H9 (cell line): ENCODE measurements at regions not wholly inside any gene's neighbourhood (a gene's known extent, or its start where the extent isn't known, plus 50 kb on each side); places are given as distances from the start of the nearest gene placed in this dataset.

ENCODE experiments used
- DNase-seq: peaks from one replicate; pipeline ENCODE4 v3.0.0-alpha.2; 2017
- H2AFZ ChIP-seq: one replicate; pipeline ENCODE4 v1.6.1; 2013; ENCODE audit warnings: mild to moderate bottlenecking, low read length, control low read depth, moderate library complexity
- H2AK5ac ChIP-seq: 2 replicates; pipeline ENCODE4 v1.6.1; 2013; ENCODE audit warnings: low read length, control low read depth, mixed read lengths; ENCODE audit not compliant: insufficient read length
- H2BK120ac ChIP-seq: one replicate; pipeline ENCODE4 v1.6.1; 2013; ENCODE audit warnings: low read depth, mild to moderate bottlenecking, low read length, control low read depth, inconsistent platforms; ENCODE audit not compliant: poor library complexity, severe bottlenecking
- H2BK12ac ChIP-seq: 2 replicates; pipeline ENCODE4 v1.6.1; 2013; ENCODE audit warnings: low read length, control low read depth, mixed read lengths, low read depth; ENCODE audit not compliant: insufficient read length
- H2BK15ac ChIP-seq: 2 replicates; pipeline ENCODE4 v1.6.1; 2013; ENCODE audit warnings: low read depth, low read length, control low read depth
- H2BK20ac ChIP-seq: one replicate; pipeline ENCODE4 v1.6.1; 2013; ENCODE audit warnings: low read depth, mild to moderate bottlenecking, low read length, control low read depth, inconsistent platforms; ENCODE audit not compliant: poor library complexity, severe bottlenecking
- H2BK5ac ChIP-seq: 2 replicates; pipeline ENCODE4 v1.6.1; 2013; ENCODE audit warnings: low read length, control low read depth, mixed read lengths; ENCODE audit not compliant: insufficient read length
- H3K14ac ChIP-seq: 2 replicates; pipeline ENCODE4 v1.6.1; 2013; ENCODE audit warnings: low read length, control low read depth; ENCODE audit not compliant: insufficient read depth
- H3K18ac ChIP-seq: 2 replicates; pipeline ENCODE4 v1.6.1; 2013; ENCODE audit warnings: low read depth, mild to moderate bottlenecking, mixed read lengths, low read length, control low read depth; ENCODE audit not compliant: insufficient read length
- H3K23ac ChIP-seq: 2 replicates; pipeline ENCODE4 v1.6.1; 2013; ENCODE audit warnings: low read length, control low read depth, mixed read lengths, low read depth; ENCODE audit not compliant: insufficient read length
- H3K23me2 ChIP-seq: 2 replicates; pipeline ENCODE4 v1.6.1; 2013; ENCODE audit warnings: low read depth, mild to moderate bottlenecking, mixed read lengths, low read length, control low read depth; ENCODE audit not compliant: insufficient read length, poor library complexity, severe bottlenecking
- H3K27ac ChIP-seq: 2 replicates; pipeline ENCODE4 v1.5.1; 2013; ENCODE audit warnings: low read length, control low read depth, mixed read lengths, low read depth; ENCODE audit not compliant: insufficient read length
- H3K27me3 ChIP-seq: 2 replicates; pipeline ENCODE4 v1.6.1; 2013; ENCODE audit warnings: low read length, control low read depth, inconsistent platforms; ENCODE audit not compliant: insufficient read depth
- H3K4ac ChIP-seq: 2 replicates; pipeline ENCODE4 v1.6.1; 2013; ENCODE audit warnings: low read depth, mild to moderate bottlenecking, control low read depth, inconsistent platforms, low read length, moderate library complexity
- H3K4me1 ChIP-seq: 2 replicates; pipeline ENCODE4 v1.6.1; 2013; ENCODE audit warnings: low read length, control low read depth, inconsistent platforms; ENCODE audit not compliant: insufficient read depth
- H3K4me2 ChIP-seq: 2 replicates; pipeline ENCODE4 v1.6.1; 2013; ENCODE audit warnings: low read length, control low read depth, mixed read lengths; ENCODE audit not compliant: insufficient read length, insufficient read depth
- H3K56ac ChIP-seq: 2 replicates; pipeline ENCODE4 v1.6.1; 2013; ENCODE audit warnings: low read depth, mild to moderate bottlenecking, mixed read lengths, low read length, control low read depth; ENCODE audit not compliant: insufficient read length
- H3K79me1 ChIP-seq: 2 replicates; pipeline ENCODE4 v1.6.1; 2013; ENCODE audit warnings: low read depth, mild to moderate bottlenecking, moderate library complexity, low read length, control low read depth, inconsistent platforms; ENCODE audit not compliant: insufficient read depth, poor library complexity, severe bottlenecking
- H3K79me2 ChIP-seq: 2 replicates; pipeline ENCODE4 v1.6.1; 2013; ENCODE audit warnings: low read length, control low read depth, inconsistent platforms; ENCODE audit not compliant: insufficient read depth
- H3K9ac ChIP-seq: 2 replicates; pipeline ENCODE4 v1.6.1; 2013; ENCODE audit warnings: low read length, control low read depth, mixed read lengths; ENCODE audit not compliant: insufficient read length; ENCODE audit errors: extremely low read depth
- H3K9me3 ChIP-seq: one replicate; pipeline ENCODE4 v1.6.1; 2013; ENCODE audit warnings: low read depth, low read length, inconsistent platforms; ENCODE audit not compliant: control insufficient read depth
- H3T11ph ChIP-seq: one replicate; pipeline ENCODE4 v1.6.1; 2013; ENCODE audit warnings: mild to moderate bottlenecking, low read length, control low read depth, inconsistent platforms
- H4K20me1 ChIP-seq: one replicate; pipeline ENCODE4 v1.6.1; 2013; ENCODE audit not compliant: control insufficient read depth, insufficient read length, insufficient read depth
- H4K5ac ChIP-seq: 2 replicates; pipeline ENCODE4 v1.6.1; 2013; ENCODE audit warnings: low read depth, mild to moderate bottlenecking, mixed read lengths, low read length, control low read depth; ENCODE audit not compliant: insufficient read length
- H4K8ac ChIP-seq: replicated peaks from 2 replicates; pipeline ENCODE4 v1.6.1; 2013; ENCODE audit warnings: low read length, control low read depth, mixed read lengths, low read depth; ENCODE audit not compliant: insufficient read length
- H4K91ac ChIP-seq: 2 replicates; pipeline ENCODE4 v1.6.1; 2013; ENCODE audit warnings: low read depth, mild to moderate bottlenecking, moderate library complexity, mixed read lengths, low read length, control low read depth; ENCODE audit not compliant: insufficient read length
- H3K27ac Mint-ChIP-seq, 3 experiments: 2 replicates in 2 of 3; 3 replicates in 1 of 3; pipeline ENCODE4 v1.8.0; 2020 to 2021; ENCODE audit warnings: mixed read lengths in 3 of 3, mild to moderate bottlenecking in 1 of 3, moderate library complexity in 1 of 3
- H3K27me3 Mint-ChIP-seq: 2 replicates; pipeline ENCODE4 v1.8.0; 2021; ENCODE audit warnings: low read depth, mild to moderate bottlenecking, moderate library complexity, mixed read lengths
- H3K36me3 Mint-ChIP-seq, 3 experiments: 2 replicates in 2 of 3; 3 replicates in 1 of 3; pipeline ENCODE4 v1.8.0; 2020 to 2021; ENCODE audit warnings: low read depth in 3 of 3, mixed read lengths in 3 of 3; ENCODE audit not compliant: insufficient read depth in 1 of 3
- H3K4me1 Mint-ChIP-seq, 2 experiments: 2 replicates each; pipeline ENCODE4 v1.8.0; 2020; ENCODE audit warnings: mixed read lengths in 2 of 2
- H3K4me3 Mint-ChIP-seq, 2 experiments: 2 replicates in 1 of 2; 3 replicates in 1 of 2; pipeline ENCODE4 v1.8.0; 2020 to 2021; ENCODE audit warnings: mild to moderate bottlenecking in 2 of 2, mixed read lengths in 2 of 2, moderate library complexity in 1 of 2
- H3K9me3 Mint-ChIP-seq, 2 experiments: 2 replicates in 1 of 2; 3 replicates in 1 of 2; pipeline ENCODE4 v1.8.0; 2020; ENCODE audit warnings: mild to moderate bottlenecking in 2 of 2, mixed read lengths in 2 of 2, moderate library complexity in 1 of 2
- CTCF ChIP-seq: fragments of 200-600 bp; sonication (generic); conservative IDR thresholded peaks from 3 replicates; pipeline ENCODE4 v1.8.0; 2021; ENCODE audit warnings: antibody characterized with exemption, mild to moderate bottlenecking
- WGBS: extraction: QIAGEN DNeasy Blood & Tissue Kit; methylation state at CpG from one replicate; pipeline ENCODE4 v1.1.7; 2013; ENCODE audit warnings: missing lambda C conversion rate, low lambda C conversion rate, mixed read lengths; ENCODE audit not compliant: insufficient read length; ENCODE audit errors: extremely low coverage; 5-methylcytosine and 5-hydroxymethylcytosine counted together

- no peak overlapping the region for H2BK12ac ChIP-seq
- no peak overlapping the region for H3K4ac ChIP-seq
- no peaks in the 10 kb centered on the region for H3K9me3 ChIP-seq
- H3K9ac ChIP-seq: no peak overlapping the region
- Mint-ChIP-seq H3K27ac (no peak overlapping the region), H3K4me3 (no peak overlapping the region), H3K9me3 (peaks cover 2 to 3% of the 10 kb centered on the region in 2 experiments; a peak in 2 of 5 replicates), H3K4me1 (peaks cover 21 to 22% of the 10 kb centered on the region in 2 experiments), H3K27me3 (peaks cover 9% of the 10 kb centered on the region), H3K36me3 (peaks cover 0 to 12% (median 3%) of the 10 kb centered on the region in 3 experiments; a peak in 3 of 7 replicates)
- no peak overlapping the region for H3K4me2 ChIP-seq
- no peak overlapping the region for H3K14ac ChIP-seq
- H3K27ac ChIP-seq: no peak overlapping the region
- no peak for DNase-seq
- no peaks in the 10 kb centered on the region for H3K27me3 ChIP-seq
- no peak overlapping the region for H4K91ac ChIP-seq
- no peaks in the 10 kb centered on the region for H3K79me2 ChIP-seq
- TF ChIP-seq CTCF: no peak
- no peak overlapping the region for H2BK15ac ChIP-seq
- H2AFZ ChIP-seq: no peak overlapping the region
- H3K4me1 ChIP-seq: 0 out of 2 replicates have a peak, but pooled peaks cover 3% of the 10 kb centered on the region
- H2BK5ac ChIP-seq: no peak overlapping the region
- no peak overlapping the region for H3T11ph ChIP-seq
- no CpG with 5 or more reads among the region's 2 CpGs for WGBS
- no peaks in the 10 kb centered on the region for H3K79me1 ChIP-seq
- no peak overlapping the region for H2BK120ac ChIP-seq
- no peaks in the 10 kb centered on the region for H4K20me1 ChIP-seq
- no peaks in the 10 kb centered on the region for H3K23me2 ChIP-seq
- no peak overlapping the region for H4K8ac ChIP-seq
- H2AK5ac ChIP-seq: no peak overlapping the region
- no peak overlapping the region for H3K18ac ChIP-seq
- H3K23ac ChIP-seq: no peak overlapping the region
- H2BK20ac ChIP-seq: no peak overlapping the region
- no peak overlapping the region for H4K5ac ChIP-seq
- H3K56ac ChIP-seq: no peak overlapping the region
These were observed 54.2 kb upstream of the KAZN start for GRCh38 chr1:14544319-14544718.
